Stimulated activated CD8-positive, alpha-beta memory T cell treated with anti-CD3 and anti-CD28 coated beads, Interleukin-12 subunit alpha, Interleukin-12 subunit beta, amount 100 ng/mL, for 1 hour (primary cell): ENCODE measurements at regions not wholly inside any gene's neighbourhood (a gene's known extent, or its start where the extent isn't known, plus 50 kb on each side); places are given as distances from the start of the nearest gene placed in this dataset.
"Not testable (repeated sequence)": the region's sequence is repeated elsewhere in the genome, so short reads cannot be mapped to it uniquely, and the experiment has no call there.

Source experiments
- DNase-seq: peaks from one replicate; pipeline ENCODE4 v3.0.0-alpha.2; 2020; ENCODE audit warnings: low read depth

DNA sequence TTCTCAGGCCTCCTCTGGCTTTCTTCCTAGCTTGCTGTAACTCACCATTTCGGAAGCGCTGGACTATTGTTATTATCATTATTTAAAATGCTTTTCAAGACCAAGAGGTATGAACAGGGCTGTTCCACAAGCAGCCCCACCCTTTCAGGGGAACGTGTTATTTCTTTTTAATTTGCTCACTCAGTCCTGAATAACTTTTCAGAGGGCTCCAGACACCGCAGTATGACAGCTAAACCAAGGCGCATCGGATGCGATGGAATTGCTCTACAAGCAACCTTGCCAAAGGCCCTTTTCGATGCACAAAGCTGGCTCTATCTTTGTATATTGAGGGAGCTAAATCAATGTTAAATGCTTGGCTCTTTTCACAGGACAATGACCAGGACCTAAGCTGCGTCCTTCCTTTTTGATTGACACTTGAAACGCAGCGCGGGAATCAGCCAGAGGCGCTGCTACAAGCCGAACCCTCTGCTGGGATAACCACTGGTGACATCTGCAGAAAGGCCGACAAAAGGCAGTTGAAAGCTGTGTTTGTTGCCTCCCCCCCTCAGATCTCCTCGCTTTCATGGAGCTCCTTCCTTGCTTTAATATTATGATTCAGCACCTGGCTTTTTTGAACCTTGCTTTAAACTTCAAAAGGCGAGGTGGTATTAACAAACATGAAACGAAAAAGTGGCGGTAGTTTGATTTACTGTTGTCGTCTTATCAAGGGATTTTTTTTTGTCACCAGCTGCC, 204.7 kb upstream of the PROX1 start:
- DNase-seq, result no peak

DNA sequence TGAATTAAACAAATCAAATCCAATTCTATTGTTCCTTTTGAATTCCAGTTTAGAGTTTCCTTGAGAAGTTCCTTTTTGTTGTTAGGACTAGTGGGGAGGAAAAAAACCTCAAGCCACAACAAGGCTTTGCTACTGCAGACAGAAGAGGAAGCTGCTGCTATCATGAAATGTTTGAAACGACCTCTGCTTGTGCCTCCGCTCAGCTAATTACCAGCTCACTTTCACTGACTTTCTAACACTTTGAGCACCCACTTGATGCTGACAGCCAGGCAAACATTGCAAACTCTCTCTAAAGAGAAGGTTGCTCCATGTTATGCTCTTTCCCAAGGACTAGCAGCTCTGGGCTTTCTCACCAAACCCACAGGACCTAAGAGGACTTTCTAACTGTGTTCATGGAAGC, 203.9 kb upstream of the PROX1 start:
- DNase-seq, result no peak

- DNase-seq, result no peak
Measured at GRCh38 chr1:213786683-213787082, 201.1 kb upstream of the PROX1 start.

DNA sequence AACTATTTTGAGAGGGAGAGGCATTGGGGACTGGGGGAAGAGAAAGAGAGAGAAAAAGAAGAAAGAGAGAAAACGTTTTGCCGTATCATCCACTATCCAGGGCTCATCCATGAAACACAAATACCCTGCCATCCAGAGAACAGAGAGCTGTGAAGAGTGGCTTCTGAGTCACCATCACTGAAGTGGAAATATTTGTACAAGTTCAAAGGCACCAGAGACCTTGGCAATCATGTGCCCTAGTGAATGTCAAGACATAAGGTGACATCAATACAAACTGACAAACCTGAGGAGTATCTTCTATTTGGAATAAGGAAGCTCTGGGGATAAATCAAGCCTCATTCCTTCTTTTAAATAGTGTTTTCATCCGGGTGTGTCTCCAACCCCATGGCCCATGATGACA, 197.2 kb upstream of the PROX1 start:
- no peak for DNase-seq

DNA sequence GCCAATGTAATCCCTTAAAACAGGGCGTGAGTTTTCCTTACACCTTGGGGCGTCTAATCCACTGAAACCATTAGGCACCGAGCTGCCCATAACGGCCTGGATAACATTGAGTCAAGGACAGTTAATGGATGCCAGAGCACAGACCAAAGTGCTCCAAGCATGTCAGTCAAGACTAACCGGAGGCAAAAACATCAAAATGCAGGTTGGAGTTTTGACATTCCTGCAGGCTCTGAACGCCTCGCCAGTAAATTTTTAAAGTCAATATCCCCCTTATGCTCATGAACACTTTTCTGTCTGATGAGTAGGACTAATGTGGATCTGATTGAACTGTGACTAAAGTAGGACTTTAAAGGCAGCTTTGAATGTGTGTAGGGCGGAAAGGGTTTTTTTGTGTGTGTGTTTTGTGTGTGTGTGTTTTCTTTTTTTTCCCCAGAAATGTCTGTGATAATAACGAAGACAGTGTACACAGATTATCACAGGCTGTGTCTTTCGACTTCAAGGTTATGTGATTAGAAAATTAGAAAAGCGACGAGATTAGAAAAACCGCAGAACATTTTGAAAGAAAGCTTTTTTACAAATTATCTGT, 194.2 kb upstream of the PROX1 start:
- no peak for DNase-seq

DNA sequence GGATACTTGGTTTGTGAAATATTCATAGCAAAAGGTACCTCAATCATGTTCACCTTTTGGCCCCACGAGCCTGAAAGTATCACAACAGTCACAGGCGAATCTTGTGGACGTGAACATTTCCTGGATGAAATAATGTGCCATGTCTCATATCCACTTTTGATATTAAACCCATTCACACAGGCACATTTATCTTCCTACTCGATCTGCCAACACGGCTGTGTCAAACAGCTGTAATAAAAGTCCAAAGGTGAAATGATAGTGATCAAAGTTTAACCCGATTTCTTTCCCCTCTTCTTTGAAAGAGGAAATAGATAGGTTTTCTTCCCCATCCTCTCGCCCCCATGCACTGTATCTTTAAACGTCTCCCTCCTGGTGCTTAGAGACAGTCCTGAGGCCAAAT, 191.2 kb upstream of the PROX1 start:
- DNase-seq, result no peak

GRCh38 chr1:213808288-213808687, 179.5 kb upstream of the PROX1 start:
- not testable (repeated sequence) for DNase-seq

- no peak for DNase-seq
Measured at GRCh38 chr1:213817156-213817555, 170.6 kb upstream of the PROX1 start.

GRCh38 chr1:213820362-213821149, 167.2 kb upstream of the PROX1 start:
- DNase-seq, result no peak

GRCh38 chr1:213821175-213821942, 166.4 kb upstream of the PROX1 start:
- DNase-seq, result no peak

DNA sequence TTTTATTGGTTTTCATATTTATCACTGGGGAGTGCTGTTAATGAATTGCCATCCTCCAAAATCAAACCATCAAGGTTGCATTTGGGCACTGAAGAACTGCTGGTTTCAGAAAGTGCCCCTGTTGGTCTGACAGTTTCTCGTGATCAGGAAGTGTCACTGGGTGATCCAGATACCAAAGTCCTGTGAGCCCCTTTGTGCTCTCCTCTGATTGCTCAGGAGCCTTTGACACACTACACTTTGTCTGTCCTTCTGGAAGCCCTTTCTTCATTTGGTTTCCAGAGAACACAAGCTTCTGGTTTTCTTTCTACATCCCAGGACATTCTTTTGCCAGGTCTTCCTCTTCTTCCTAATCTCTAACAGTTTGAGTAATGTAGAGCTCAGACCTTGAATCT, 165.8 kb upstream of the PROX1 start:
- DNase-seq, result no peak

DNA sequence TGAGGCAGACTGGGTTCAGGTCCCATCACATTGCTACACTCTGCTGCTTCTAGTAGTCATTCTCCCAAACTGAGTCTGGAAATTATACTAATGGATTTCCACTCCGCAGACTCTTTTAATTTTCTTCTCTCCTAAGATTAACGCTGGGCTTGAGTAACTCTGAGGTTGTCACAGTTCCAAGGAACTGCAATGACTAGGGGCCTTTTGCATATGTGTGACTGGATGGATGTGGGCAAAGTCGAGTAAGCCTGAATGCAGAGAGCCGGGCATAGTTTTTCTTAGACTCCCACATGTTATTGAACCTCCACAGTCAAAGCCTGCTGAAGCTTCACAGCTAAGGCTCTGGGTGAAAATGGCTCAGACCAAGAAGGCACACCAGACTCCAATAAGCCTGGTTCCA, 160.9 kb upstream of the PROX1 start:
- no peak for DNase-seq

- DNase-seq, result no peak
Measured at GRCh38 chr1:213828867-213829266, 158.9 kb upstream of the PROX1 start.

- no peak for DNase-seq
Measured at GRCh38 chr1:213829780-213830179, 158.0 kb upstream of the PROX1 start.

DNA sequence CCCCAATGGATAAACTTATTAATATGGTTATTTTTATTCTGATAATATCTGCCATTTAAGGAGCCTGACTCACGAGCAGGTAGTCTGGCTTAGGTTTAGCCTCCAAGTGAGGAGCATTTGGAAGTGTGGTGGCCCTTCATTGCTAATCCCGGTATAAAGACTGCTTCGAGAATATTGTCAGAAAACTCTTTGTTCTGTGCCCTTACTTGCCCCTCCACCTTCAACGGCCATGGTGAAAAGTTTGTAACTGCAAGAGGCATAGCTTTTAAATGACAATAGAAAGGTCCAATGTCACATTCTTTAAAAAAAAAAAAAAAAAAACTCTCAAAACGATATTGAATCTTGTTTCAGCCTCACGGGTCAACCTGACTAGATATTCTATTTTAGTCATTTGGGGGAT, 157.4 kb upstream of the PROX1 start:
- DNase-seq, result no peak

DNA sequence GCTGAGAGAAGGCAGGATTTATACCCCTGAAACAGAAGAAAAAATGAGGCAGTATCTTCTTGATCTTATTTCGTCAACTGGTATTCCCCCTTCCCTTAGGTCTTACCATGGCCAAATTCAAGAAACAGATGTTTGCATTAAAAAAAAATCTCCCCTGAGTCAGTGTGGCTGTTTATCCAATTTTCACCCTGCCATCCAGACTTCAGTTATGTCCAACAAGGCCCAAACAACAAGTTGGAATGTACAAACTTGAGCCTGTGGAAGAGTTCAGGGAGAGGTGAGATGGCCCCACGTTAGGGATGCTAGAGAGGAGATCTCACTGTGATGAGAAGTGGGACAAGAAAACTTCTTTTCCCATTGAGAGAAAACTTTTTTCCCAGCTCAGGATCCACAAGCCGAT, 147.2 kb upstream of the PROX1 start:
- DNase-seq, result no peak

- no peak for DNase-seq
Measured at GRCh38 chr1:213844632-213845031, 143.1 kb upstream of the PROX1 start.

GRCh38 chr1:213852107-213852506, 135.7 kb upstream of the PROX1 start:
- peak; percentile 4 for DNase-seq

DNA sequence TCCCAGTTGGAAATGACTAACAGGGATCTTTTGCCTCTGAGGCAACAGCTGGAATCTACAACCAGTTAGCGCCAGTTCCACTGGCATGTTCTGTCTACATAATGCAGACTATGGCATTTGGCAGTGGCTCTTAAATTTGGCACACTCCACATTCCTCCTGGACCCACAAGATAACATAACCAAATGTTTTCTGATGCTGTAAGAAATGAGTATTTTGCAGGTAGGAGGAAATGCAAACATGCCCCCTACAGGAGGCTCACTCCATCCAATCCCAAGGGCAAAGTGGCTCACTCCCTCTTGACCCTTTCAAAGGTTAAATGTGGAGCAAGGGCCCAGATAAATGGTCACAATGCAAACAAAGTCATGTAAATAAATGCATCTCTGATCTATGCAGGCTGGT, 129.2 kb upstream of the PROX1 start:
- DNase-seq, result no peak

GRCh38 chr1:213861841-213862240, 125.9 kb upstream of the PROX1 start:
- no peak for DNase-seq

DNA sequence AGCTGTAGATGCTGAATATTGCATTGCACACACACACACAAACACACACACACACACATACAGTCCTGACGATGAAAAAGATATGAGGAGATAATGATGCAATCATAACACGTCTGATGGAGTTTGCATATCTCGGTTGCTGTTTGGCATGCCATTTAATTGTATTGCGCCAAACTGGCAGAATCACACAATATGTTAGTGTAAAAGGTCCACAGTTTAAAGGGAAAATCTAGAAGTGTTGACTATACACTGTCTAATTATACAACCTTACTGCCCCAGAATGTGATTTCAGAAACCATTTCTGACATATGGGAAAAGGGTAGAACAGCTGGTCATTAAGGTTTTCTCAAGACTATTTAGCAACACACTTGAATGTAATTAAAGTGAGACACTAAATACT, 123.7 kb upstream of the PROX1 start:
- no peak for DNase-seq

DNA sequence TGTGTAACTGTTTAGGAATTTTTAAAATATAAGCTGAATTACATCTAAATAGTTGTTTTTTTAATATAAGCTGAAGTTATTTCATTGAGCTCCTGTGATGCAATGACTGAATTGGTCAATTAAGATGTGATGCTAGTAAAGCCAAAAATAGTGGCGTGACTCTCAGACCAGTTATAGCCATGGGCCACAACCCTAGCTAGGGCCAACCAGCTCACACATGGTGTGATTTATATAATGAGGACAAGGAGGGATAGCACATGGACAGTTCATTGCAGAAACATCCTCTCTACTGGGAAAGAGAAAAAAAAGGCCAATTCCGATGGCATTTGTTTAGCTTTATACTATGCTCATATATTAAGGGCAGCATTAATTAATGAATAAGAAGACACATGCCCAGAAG, 119.3 kb upstream of the PROX1 start:
- no peak for DNase-seq

DNA sequence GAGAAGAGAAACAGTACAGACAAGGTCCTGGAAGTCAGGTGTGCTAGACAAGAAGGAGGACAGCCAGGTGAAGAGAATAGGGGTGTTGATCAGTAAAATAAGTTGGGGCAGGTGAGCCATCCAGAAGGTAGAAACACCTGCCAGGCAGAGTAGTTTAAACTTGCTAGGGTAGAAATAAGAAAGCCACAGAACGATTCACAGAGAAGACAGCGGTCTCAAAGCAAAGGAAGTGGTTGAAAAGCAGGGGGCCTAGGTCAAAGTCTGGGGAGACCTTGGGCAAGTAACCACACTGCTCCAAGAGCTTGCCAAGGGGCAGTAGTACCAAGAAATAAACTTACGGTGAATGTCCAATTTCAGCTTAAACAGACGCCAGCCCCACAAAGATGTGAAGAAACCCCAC, 116.6 kb upstream of the PROX1 start:
- DNase-seq, result no peak
